IMR-90 (cell line): ENCODE measurements at regions not wholly inside any gene's neighbourhood (a gene's known extent, or its start where the extent isn't known, plus 50 kb on each side); places are given as distances from the start of the nearest gene placed in this dataset.

ENCODE experiments used
- ATAC-seq: fragments of 200-7000 bp; cut with Tn5 transposase; 2 replicates; pipeline ENCODE4 v1.9.1; 2020; ENCODE audit warnings: low read depth, mild to moderate bottlenecking, moderate library complexity
- BruUV-seq: library from RNA; stranded (reverse); fragments of 400-500 nt; replicated peaks from 2 replicates; lab custom pipeline; 2021; lab: Mats Ljungman, UMichigan
- CTCF ChIA-PET: fragments of 300-600 bp; formaldehyde crosslinking; extraction: SDS; loops from one replicate; lab custom pipeline; 2021; ENCODE audit warnings: antibody characterized with exemption; lab: Yijun Ruan, JAX
- POLR2A ChIA-PET: fragments of 300-600 bp; sonication (Branson Sonifier 250); formaldehyde crosslinking; loops from one replicate; lab custom pipeline; 2022; ENCODE audit warnings: antibody characterized with exemption; ENCODE audit not compliant: unreplicated experiment; lab: Charles Lee
- DNase-seq: peaks from one replicate; pipeline ENCODE4 v3.0.0; 2013
- H2AFZ ChIP-seq: replicated peaks from 2 replicates; pipeline ENCODE3; 2013; ENCODE audit warnings: low read length, mild to moderate bottlenecking; ENCODE audit not compliant: poor library complexity
- H2AK5ac ChIP-seq: 2 replicates; pipeline ENCODE4 v1.6.1; 2013; ENCODE audit warnings: low read depth, low read length, inconsistent platforms
- H2AK9ac ChIP-seq: replicated peaks from 2 replicates; pipeline ENCODE3; 2013; ENCODE audit warnings: mild to moderate bottlenecking, low read depth, low read length, moderate library complexity; ENCODE audit not compliant: poor library complexity
- H2BK120ac ChIP-seq: 2 replicates; pipeline ENCODE4 v1.6.1; 2013; ENCODE audit warnings: low read depth, low read length, inconsistent platforms
- H2BK15ac ChIP-seq: 3 replicates; pipeline ENCODE4 v1.6.1; 2013; ENCODE audit warnings: low read depth, low read length, inconsistent platforms
- H2BK20ac ChIP-seq: 2 replicates; pipeline ENCODE4 v1.6.1; 2013; ENCODE audit warnings: low read depth, mild to moderate bottlenecking, inconsistent platforms, low read length, moderate library complexity
- H2BK5ac ChIP-seq: 2 replicates; pipeline ENCODE4 v1.6.1; 2013; ENCODE audit warnings: mild to moderate bottlenecking, low read depth, low read length, inconsistent platforms; ENCODE audit not compliant: poor library complexity, severe bottlenecking
- H3K14ac ChIP-seq: replicated peaks from 2 replicates; pipeline ENCODE4 v1.6.1; 2013; ENCODE audit warnings: low read depth, low read length, inconsistent platforms
- H3K18ac ChIP-seq: 2 replicates; pipeline ENCODE4 v1.6.1; 2013; ENCODE audit warnings: low read depth, low read length, control low read depth
- H3K23ac ChIP-seq: 2 replicates; pipeline ENCODE4 v1.6.1; 2013; ENCODE audit warnings: low read depth, low read length, inconsistent platforms
- H3K27ac ChIP-seq: 2 replicates; pipeline ENCODE4 v1.5.1; 2013; ENCODE audit warnings: mild to moderate bottlenecking, control low read depth, low read length; ENCODE audit not compliant: insufficient read depth
- H3K27me3 ChIP-seq: 2 replicates; pipeline ENCODE4 v1.6.1; 2013; ENCODE audit warnings: low read length; ENCODE audit not compliant: control insufficient read depth, insufficient read depth
- H3K36me3 ChIP-seq: 2 replicates; pipeline ENCODE4 v1.6.1; 2013; ENCODE audit warnings: low read length, mixed read lengths; ENCODE audit not compliant: control insufficient read depth, insufficient read depth
- H3K4ac ChIP-seq: 2 replicates; pipeline ENCODE4 v1.6.1; 2013; ENCODE audit warnings: low read depth, low read length, inconsistent platforms
- H3K4me1 ChIP-seq: 2 replicates; pipeline ENCODE4 v1.6.1; 2013; ENCODE audit warnings: low read length, mixed read lengths; ENCODE audit not compliant: control insufficient read depth, insufficient read depth
- H3K4me2 ChIP-seq: 2 replicates; pipeline ENCODE4 v1.6.1; 2013; ENCODE audit warnings: low read depth, mild to moderate bottlenecking, control low read depth, low read length, moderate library complexity
- H3K4me3 ChIP-seq: 2 replicates; pipeline ENCODE4 v1.5.1; 2013; ENCODE audit warnings: low read depth, mild to moderate bottlenecking, control low read depth, low read length, moderate library complexity; ENCODE audit not compliant: insufficient read depth
- H3K56ac ChIP-seq: 2 replicates; pipeline ENCODE4 v1.6.1; 2013; ENCODE audit warnings: low read length, inconsistent platforms; ENCODE audit not compliant: insufficient read depth; ENCODE audit errors: extremely low read depth
- H3K79me1 ChIP-seq, 2 experiments: 2 replicates each; pipeline ENCODE4 v1.6.1; 2013; ENCODE audit warnings: low read length in 2 of 2, inconsistent platforms in 1 of 2, low read depth in 1 of 2
- H3K9ac ChIP-seq: 2 replicates; pipeline ENCODE4 v1.6.1; 2013; ENCODE audit warnings: low read depth, low read length, control low read depth
- H3K9me1 ChIP-seq: 2 replicates; pipeline ENCODE4 v1.6.1; 2013; ENCODE audit warnings: low read length, inconsistent platforms; ENCODE audit not compliant: insufficient read depth
- H3K9me3 ChIP-seq: 2 replicates; pipeline ENCODE4 v1.6.1; 2013; ENCODE audit warnings: low read length; ENCODE audit not compliant: control insufficient read depth, insufficient read depth
- H4K20me1 ChIP-seq: 2 replicates; pipeline ENCODE4 v1.6.1; 2013; ENCODE audit warnings: low read length, inconsistent platforms; ENCODE audit not compliant: insufficient read depth
- H4K5ac ChIP-seq: 2 replicates; pipeline ENCODE4 v1.6.1; 2013; ENCODE audit warnings: mild to moderate bottlenecking, low read depth, low read length, control low read depth
- H4K8ac ChIP-seq, 2 experiments: 2 replicates each; pipeline ENCODE4 v1.6.1; 2013; ENCODE audit warnings: low read depth in 2 of 2, low read length in 2 of 2, control low read depth in 1 of 2, inconsistent platforms in 1 of 2
- H4K91ac ChIP-seq: 2 replicates; pipeline ENCODE4 v1.6.1; 2013; ENCODE audit warnings: low read depth, low read length, inconsistent platforms; ENCODE audit not compliant: insufficient read depth
- BHLHE40 ChIP-seq: fragments of 150-350 bp; IDR thresholded peaks from 2 replicates; pipeline ENCODE4 v1.6.1; 2016; ENCODE audit warnings: mild to moderate bottlenecking, low read depth, low read length
- CEBPB ChIP-seq: IDR thresholded peaks from 2 replicates; pipeline ENCODE4 v1.6.1; 2012; ENCODE audit warnings: low read depth, low read length, improper control_type of control experiment
- CHD1 ChIP-seq: IDR thresholded peaks from 2 replicates; pipeline ENCODE4 v1.6.1; 2012; ENCODE audit warnings: low read depth, low read length, improper control_type of control experiment
- CTCF ChIP-seq: conservative IDR thresholded peaks from 2 replicates; pipeline ENCODE4 v1.5.1; 2012; ENCODE audit warnings: mild to moderate bottlenecking, low read depth, low read length, improper control_type of control experiment
- FOS ChIP-seq: fragments of 150-350 bp; IDR thresholded peaks from 2 replicates; pipeline ENCODE4 v1.6.1; 2016; ENCODE audit warnings: low read depth, low read length
- MAFK ChIP-seq: IDR thresholded peaks from 2 replicates; pipeline ENCODE4 v1.6.1; 2012; ENCODE audit warnings: low read depth, low read length, improper control_type of control experiment
- MAZ ChIP-seq: IDR thresholded peaks from 2 replicates; pipeline ENCODE4 v1.6.1; 2012; ENCODE audit warnings: low read depth, mild to moderate bottlenecking, low read length, improper control_type of control experiment, moderate library complexity, borderline replicate concordance
- MXI1 ChIP-seq: IDR thresholded peaks from 2 replicates; pipeline ENCODE4 v1.6.1; 2012; ENCODE audit warnings: low read depth, mild to moderate bottlenecking, low read length, moderate library complexity, borderline replicate concordance
- NFE2L2 ChIP-seq: fragments of 150-350 bp; IDR thresholded peaks from 2 replicates; pipeline ENCODE4 v1.6.1; 2016; ENCODE audit warnings: low read depth, mild to moderate bottlenecking, low read length
- POLR2A ChIP-seq: IDR thresholded peaks from 2 replicates; pipeline ENCODE4 v1.6.1; 2012; ENCODE audit warnings: mild to moderate bottlenecking, low read depth, low read length
- RAD21 ChIP-seq: IDR thresholded peaks from 2 replicates; pipeline ENCODE4 v1.6.1; 2012; ENCODE audit warnings: low read length, improper control_type of control experiment
- RFX5 ChIP-seq: IDR thresholded peaks from 2 replicates; pipeline ENCODE4 v1.8.0; 2012; ENCODE audit warnings: low read depth, mild to moderate bottlenecking, low read length, moderate library complexity
- SMC3 ChIP-seq: fragments of 150-350 bp; IDR thresholded peaks from 2 replicates; pipeline ENCODE4 v1.6.1; 2016; ENCODE audit warnings: low read depth, mild to moderate bottlenecking, antibody characterized with exemption, low read length, moderate library complexity
- USF2 ChIP-seq: fragments of 150-350 bp; IDR thresholded peaks from 2 replicates; pipeline ENCODE4 v1.6.1; 2017; ENCODE audit warnings: mild to moderate bottlenecking, antibody characterized with exemption, low read length, low read depth
- WGBS, 2 experiments: methylation state at CpG; one replicate each; pipeline versions ENCODE4 v1.1.5 to v1.1.7; 2013; ENCODE audit warnings: missing lambda C conversion rate in 2 of 2; ENCODE audit not compliant: insufficient read length in 1 of 2; ENCODE audit errors: extremely low coverage in 2 of 2; 5-methylcytosine and 5-hydroxymethylcytosine counted together
- dilution Hi-C: fragments of 300-500 bp; cut with HindIII; formaldehyde crosslinking; loops from one replicate; pipeline ENCODE4 v1.14.3; 2018; ENCODE audit warnings: low sequenced_read_pairs; ENCODE audit not compliant: unreplicated experiment
- in situ Hi-C: fragments of 300-500 bp; cut with MboI; formaldehyde crosslinking; loops from 3 replicates; pipeline ENCODE4 v1.14.3; 2019; ENCODE audit warnings: low sequenced_read_pairs, inconsistent platforms, mixed read lengths
- intact Hi-C: fragments of 100-400 bp; cut with micrococcal nuclease; formaldehyde crosslinking; loops from 2 replicates; pipeline ENCODE4 v1.10.0; 2022
- TF ChIP-seq, protein P1 (sequence below): fragments of 150-350 bp; IDR thresholded peaks from 2 replicates; pipeline ENCODE4 v1.6.1; 2016; ENCODE audit warnings: low read depth, mild to moderate bottlenecking, low read length, moderate library complexity, borderline replicate concordance

DNA sequence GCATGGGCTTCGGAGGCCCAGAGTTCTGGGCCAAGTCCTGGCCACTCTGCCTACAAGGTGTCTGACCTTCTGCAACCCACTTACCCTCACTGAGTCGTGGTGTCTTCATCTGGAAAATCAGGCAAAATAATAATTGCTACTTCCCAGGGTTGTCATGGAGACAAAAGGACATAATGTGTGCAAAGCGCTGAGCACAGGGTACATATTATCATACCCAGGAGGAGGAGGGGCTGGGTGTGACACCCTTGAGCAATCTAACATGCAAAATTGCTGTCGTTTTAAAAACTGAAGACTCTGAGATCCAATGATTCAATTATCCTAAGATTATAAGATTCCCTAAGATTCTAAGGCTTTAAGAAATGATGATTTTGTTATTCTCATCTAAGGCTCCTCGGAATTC lies 459.5 kb downstream of the PTPRU start:
- H4K91ac ChIP-seq, result no peak overlapping the region
- no peaks in the 10 kb centered on the region for H4K20me1 ChIP-seq
- no peaks in the 10 kb centered on the region for H3K36me3 ChIP-seq
- CTCF ChIA-PET, result interaction anchor here (0.7 kb wide), 1 partner anchor 13 kb away, joined by 3 read pairs; no protein-coding TSS in a partner anchor
- H2BK5ac ChIP-seq, result no peak overlapping the region
- no peak overlapping the region for H3K14ac ChIP-seq
- no peak overlapping the region for H2AK5ac ChIP-seq
- DNase-seq, result no peak
- H3K9me1 ChIP-seq, result no peaks in the 10 kb centered on the region
- no peaks in the 10 kb centered on the region for H3K4me1 ChIP-seq
- no peak overlapping the region for H3K27ac ChIP-seq
- no peak overlapping the region for H3K9ac ChIP-seq
- no peaks in the 10 kb centered on the region; the same call in 1 of the 2 replicates for H3K27me3 ChIP-seq
- no peak overlapping the region for H3K4me2 ChIP-seq
- no peak overlapping the region for H2AK9ac ChIP-seq
- no peak overlapping the region for H2AFZ ChIP-seq
- no peak overlapping the region for H2BK20ac ChIP-seq
- no peak overlapping the region for H2BK15ac ChIP-seq
- BruUV-seq, result no TSS peak
- intact Hi-C loops (no loop called here), dilution Hi-C loops (no loop called here), in situ Hi-C loops (no loop called here)
- H3K79me1 ChIP-seq, result no peaks in the 10 kb centered on the region
- WGBS, 2 experiments, result no CpG with 5 or more reads among the region's 5 CpGs
- no peak overlapping the region for H4K8ac ChIP-seq
- TF ChIP-seq USF2 (no peak), MXI1 (no peak), RFX5 (no peak), NFE2L2 (no peak), FOS (no peak), CTCF (no peak), MAZ (no peak), BHLHE40 (no peak), POLR2A (no peak), MAFK (no peak), SMC3 (no peak), CHD1 (no peak), CEBPB (no peak), RAD21 (no peak)
- TF ChIP-seq, protein P1, sequence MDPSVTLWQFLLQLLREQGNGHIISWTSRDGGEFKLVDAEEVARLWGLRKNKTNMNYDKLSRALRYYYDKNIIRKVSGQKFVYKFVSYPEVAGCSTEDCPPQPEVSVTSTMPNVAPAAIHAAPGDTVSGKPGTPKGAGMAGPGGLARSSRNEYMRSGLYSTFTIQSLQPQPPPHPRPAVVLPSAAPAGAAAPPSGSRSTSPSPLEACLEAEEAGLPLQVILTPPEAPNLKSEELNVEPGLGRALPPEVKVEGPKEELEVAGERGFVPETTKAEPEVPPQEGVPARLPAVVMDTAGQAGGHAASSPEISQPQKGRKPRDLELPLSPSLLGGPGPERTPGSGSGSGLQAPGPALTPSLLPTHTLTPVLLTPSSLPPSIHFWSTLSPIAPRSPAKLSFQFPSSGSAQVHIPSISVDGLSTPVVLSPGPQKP, result no peak
- H3K56ac ChIP-seq, result no peak overlapping the region
- no peak overlapping the region for H3K18ac ChIP-seq
- H3K4ac ChIP-seq, result no peak overlapping the region
- ATAC-seq, result no peak
- H3K4me3 ChIP-seq, result no peak overlapping the region
- POLR2A ChIA-PET, result no interaction called here
- no peak overlapping the region for H3K23ac ChIP-seq
- no peak overlapping the region for H2BK120ac ChIP-seq
- H3K9me3 ChIP-seq, result no peaks in the 10 kb centered on the region
- no peak overlapping the region for H4K5ac ChIP-seq
